GM12878 (cell line): ENCODE measurements at regions not wholly inside any gene's neighbourhood (a gene's known extent, or its start where the extent isn't known, plus 50 kb on each side); places are given as distances from the start of the nearest gene placed in this dataset.
A peak's percentile ranks its signal among the peaks of the same experiment; 100 is the strongest.

Experiments
- ATAC-seq: fragments of 200-7000 bp; cut with Tn5 transposase; 3 replicates; pipeline ENCODE4 v1.9.1; 2020; ENCODE audit warnings: mild to moderate bottlenecking, moderate library complexity
- BruUV-seq: library from RNA; stranded (reverse); fragments of 400-500 nt; replicated peaks from 2 replicates; lab custom pipeline; 2021; lab: Mats Ljungman, UMichigan
- CTCF ChIA-PET: fragments of 300-600 bp; sonication (Branson Sonifier 250); formaldehyde crosslinking; extraction: SDS; loops from one replicate; lab custom pipeline; 2021; ENCODE audit warnings: inconsistent platforms; lab: Yijun Ruan, JAX
- POLR2A ChIA-PET: fragments of 350-600 bp; formaldehyde crosslinking; extraction: SDS; loops from one replicate; lab custom pipeline; 2021; ENCODE audit warnings: inconsistent platforms; lab: Charles Lee
- RAD21 ChIA-PET: fragments of 300-600 bp; sonication (Branson Sonifier 250); formaldehyde crosslinking; loops from one replicate; lab custom pipeline; 2023; ENCODE audit warnings: antibody characterized with exemption; ENCODE audit not compliant: unreplicated experiment; lab: Charles Lee
- SMC1A ChIA-PET: fragments of 300-600 bp; sonication (Branson Sonifier 250); formaldehyde crosslinking; loops from one replicate; lab custom pipeline; 2023; ENCODE audit not compliant: unreplicated experiment, uncharacterized antibody; lab: Charles Lee
- DNase-seq: peaks from one replicate; pipeline ENCODE4 v3.0.0-alpha.2; 2011; ENCODE audit warnings: low read depth, low spot score
- FAIRE-seq: peaks from 3 replicates; lab custom pipeline; 2011; peaks lifted over from hg19 to GRCh38; lab: Jason Lieb, UNC
- H2AFZ ChIP-seq: 2 replicates; pipeline ENCODE4 v1.6.0; 2011; ENCODE audit warnings: low read depth, low read length, control low read depth; ENCODE audit not compliant: control insufficient read depth
- H3K27ac ChIP-seq: 2 replicates; pipeline ENCODE4 v1.5.1; 2011; ENCODE audit warnings: control low read depth; ENCODE audit not compliant: control insufficient read depth, insufficient read depth
- H3K27me3 ChIP-seq, 2 experiments: replicated peaks in 1 of 2; 2 replicates each; pipeline versions ENCODE4 v1.6.0 to v1.6.1; 2011; ENCODE audit warnings: low read length in 1 of 2; ENCODE audit not compliant: control insufficient read depth in 2 of 2, insufficient read depth in 2 of 2
- H3K36me3 ChIP-seq, 2 experiments: 2 replicates each; pipeline ENCODE4 v1.5.1; 2011; ENCODE audit warnings: low read length in 1 of 2; ENCODE audit not compliant: control insufficient read depth in 2 of 2, insufficient read depth in 2 of 2
- H3K4me1 ChIP-seq: 2 replicates; pipeline ENCODE4 v1.6.1; 2011; ENCODE audit warnings: mild to moderate bottlenecking, low read length, moderate library complexity, mixed read lengths; ENCODE audit not compliant: control insufficient read depth, insufficient read depth
- H3K4me2 ChIP-seq: 2 replicates; pipeline ENCODE4 v1.6.0; 2011; ENCODE audit warnings: control low read depth; ENCODE audit not compliant: control insufficient read depth, insufficient read depth
- H3K4me3 ChIP-seq: fragments of 200-600 bp; sonication (generic); 2 replicates; pipeline ENCODE4 v1.5.1; 2016
- H3K79me2 ChIP-seq: 2 replicates; pipeline ENCODE4 v1.6.0; 2011; ENCODE audit warnings: low read length; ENCODE audit not compliant: control insufficient read depth, insufficient read depth
- H3K9ac ChIP-seq: 2 replicates; pipeline ENCODE4 v1.8.0; 2011; ENCODE audit warnings: low read length, control low read depth, mixed read lengths; ENCODE audit not compliant: control insufficient read depth, insufficient read depth
- H3K9me3 ChIP-seq: replicated peaks from 3 replicates; pipeline ENCODE4 v1.5.1; 2011; ENCODE audit warnings: mild to moderate bottlenecking, low read length; ENCODE audit not compliant: control insufficient read depth, insufficient read depth
- H4K20me1 ChIP-seq: 2 replicates; pipeline ENCODE4 v1.6.0; 2011; ENCODE audit not compliant: control insufficient read depth, insufficient read depth
- BCL11A ChIP-seq: IDR thresholded peaks from 2 replicates; pipeline ENCODE4 v1.6.1; 2011; ENCODE audit warnings: low read depth, low read length
- BHLHE40 ChIP-seq, 2 experiments: fragments of 450-650 bp in 1 of 2; IDR thresholded peaks; 2 replicates each; pipeline ENCODE4 v1.6.1; 2011 to 2017; ENCODE audit warnings: low read depth in 2 of 2, borderline replicate concordance in 1 of 2, improper control_type of control experiment in 1 of 2, low read length in 1 of 2, mild to moderate bottlenecking in 1 of 2
- CBFB ChIP-seq: IDR thresholded peaks from 2 replicates; pipeline ENCODE4 v1.6.1; 2016; ENCODE audit warnings: antibody characterized with exemption, low read depth
- CHD1 ChIP-seq: IDR thresholded peaks from 2 replicates; pipeline ENCODE4 v1.6.1; 2012; ENCODE audit warnings: low read depth, low read length, improper control_type of control experiment
- CHD2 ChIP-seq: IDR thresholded peaks from 2 replicates; pipeline ENCODE4 v1.6.1; 2011; ENCODE audit warnings: low read depth, low read length, improper control_type of control experiment, borderline replicate concordance
- EED ChIP-seq: sonication (generic); IDR thresholded peaks from 2 replicates; pipeline ENCODE4 v1.6.1; 2016; ENCODE audit warnings: antibody characterized with exemption, low read depth
- GABPA ChIP-seq: IDR thresholded peaks from 2 replicates; pipeline ENCODE4 v1.6.1; 2014; ENCODE audit warnings: antibody characterized with exemption, low read depth, mild to moderate bottlenecking, inconsistent platforms
- IKZF1 ChIP-seq: fragments of 450-650 bp; conservative IDR thresholded peaks from 2 replicates; pipeline ENCODE4 v1.6.1; 2017; ENCODE audit warnings: antibody characterized with exemption, mild to moderate bottlenecking
- IRF3 ChIP-seq: fragments of 450-650 bp; IDR thresholded peaks from 2 replicates; pipeline ENCODE4 v1.6.1; 2014; ENCODE audit warnings: mild to moderate bottlenecking
- IRF4 ChIP-seq: IDR thresholded peaks from 2 replicates; pipeline ENCODE4 v1.6.1; 2011; ENCODE audit warnings: low read depth, low read length
- JUNB ChIP-seq: IDR thresholded peaks from 2 replicates; pipeline ENCODE4 v1.6.1; 2016; ENCODE audit warnings: antibody characterized with exemption, mild to moderate bottlenecking
- LARP7 ChIP-seq: fragments of 450-650 bp; IDR thresholded peaks from 2 replicates; pipeline ENCODE4 v1.6.1; 2017; ENCODE audit warnings: mild to moderate bottlenecking
- MYB ChIP-seq: fragments of 150-350 bp; IDR thresholded peaks from 2 replicates; pipeline ENCODE4 v1.6.1; 2014; ENCODE audit warnings: mild to moderate bottlenecking, low read depth, low read length, borderline replicate concordance
- NFIC ChIP-seq: IDR thresholded peaks from 2 replicates; pipeline ENCODE4 v1.6.1; 2012; ENCODE audit warnings: low read depth, mild to moderate bottlenecking, inconsistent platforms, low read length, moderate library complexity
- NR2F1 ChIP-seq: fragments of 450-650 bp; conservative IDR thresholded peaks from 2 replicates; pipeline ENCODE4 v1.6.1; 2017; ENCODE audit warnings: mild to moderate bottlenecking
- PAX5 ChIP-seq: IDR thresholded peaks from 2 replicates; pipeline ENCODE4 v1.6.1; 2011; ENCODE audit warnings: low read depth, low read length, borderline replicate concordance
- PKNOX1 ChIP-seq: fragments of 450-650 bp; IDR thresholded peaks from 2 replicates; pipeline ENCODE4 v1.6.1; 2016; ENCODE audit warnings: mild to moderate bottlenecking
- PML ChIP-seq: IDR thresholded peaks from 2 replicates; pipeline ENCODE4 v1.6.1; 2012; ENCODE audit warnings: low read length, inconsistent platforms
- RUNX3 ChIP-seq: IDR thresholded peaks from 2 replicates; pipeline ENCODE4 v1.6.1; 2012; ENCODE audit warnings: low read length, inconsistent platforms
- ZNF217 ChIP-seq: fragments of 450-650 bp; IDR thresholded peaks from 2 replicates; pipeline ENCODE4 v1.6.1; 2017; ENCODE audit warnings: antibody characterized with exemption, mild to moderate bottlenecking
- WGBS: methylation state at CpG from one replicate; pipeline ENCODE4 v1.1.6; 2016; ENCODE audit warnings: low lambda C conversion rate; ENCODE audit not compliant: insufficient replicate concordance, insufficient coverage; ENCODE audit errors: missing lambda C conversion rate; 5-methylcytosine and 5-hydroxymethylcytosine counted together
- in situ Hi-C: fragments of 300-500 bp; cut with MboI; formaldehyde crosslinking; loops from 9 replicates; pipeline ENCODE4 v1.14.3; 2018; ENCODE audit warnings: mixed read lengths
- intact Hi-C: fragments of 100-400 bp; cut with micrococcal nuclease; formaldehyde crosslinking; loops from one replicate; pipeline ENCODE4 v1.14.2; 2022; ENCODE audit not compliant: unreplicated experiment

GRCh38 chr18:70418546-70419311 lies 129.9 kb downstream of the SOCS6 start:
- ChIA-PET RAD21 (no interaction called here), SMC1A (no interaction called here), POLR2A (no interaction called here), CTCF (interaction anchor here (1.4 to 1.5 kb wide), 2 partner anchors 8 to 16 kb away, joined by 3 to 7 read pairs; no protein-coding TSS in a partner anchor)
- BruUV-seq: no TSS peak
- Histone ChIP-seq H2AFZ (no peak overlapping the region), H3K4me3 (no peak overlapping the region), H4K20me1 (no peaks in the 10 kb centered on the region), H3K27me3 (peaks cover 3 to 7% of the 10 kb centered on the region in 2 experiments; a peak in 2 of 4 replicates), H3K27ac (no peak overlapping the region), H3K4me2 (no peak overlapping the region), H3K79me2 (no peaks in the 10 kb centered on the region), H3K4me1 (peaks cover 10% of the 10 kb centered on the region), H3K9me3 (no peaks in the 10 kb centered on the region), H3K9ac (no peak overlapping the region), H3K36me3 (no peaks in the 10 kb centered on the region)
- intact Hi-C loops (no loop called here), in situ Hi-C loops (no loop called here)
- ATAC-seq (peak; percentile 95), DNase-seq (no peak), FAIRE-seq (peak; percentile 92)
- 19% methylated on average over 12 of the region's 12 CpGs for WGBS
- 0 out of 2 replicates have a peak, but pooled peaks have one; percentile 10 for TF ChIP-seq GABPA
- peak; percentile 54 to 71 for TF ChIP-seq BHLHE40 (IDR thresholded peaks at IDR 0.05; ENCODE audit: borderline replicate concordance in 1 of 2, low read depth in 2 of 2, low read length in 1 of 2)
- no peak for TF ChIP-seq CHD2
- peak; percentile 67 for TF ChIP-seq JUNB
- peak; percentile 96 for TF ChIP-seq RUNX3
- TF ChIP-seq LARP7: no peak
- TF ChIP-seq IKZF1: peak; percentile 25; the same call in 1 of the 2 replicates
- peak; percentile 56; the same call in 1 of the 2 replicates for TF ChIP-seq PAX5
- TF ChIP-seq CHD1: no peak
- TF ChIP-seq NFIC: 0 out of 2 replicates have a peak, but pooled peaks have one; percentile 27
- TF ChIP-seq CBFB: 0 out of 2 replicates have a peak, but pooled peaks have one; percentile 34
- peak; percentile 46; the same call in 1 of the 2 replicates for TF ChIP-seq EED
- peak; percentile 55; the same call in 1 of the 2 replicates for TF ChIP-seq IRF4
- TF ChIP-seq IRF3: no peak
- peak; percentile 81 for TF ChIP-seq NR2F1
- TF ChIP-seq PKNOX1: 0 out of 2 replicates have a peak, but pooled peaks have one; percentile 39
- TF ChIP-seq ZNF217: peak; percentile 82
- no peak for TF ChIP-seq MYB
- no peak for TF ChIP-seq PML
- TF ChIP-seq BCL11A: 0 out of 2 replicates have a peak, but pooled peaks have one; percentile 15
